ENCODE measurements at regions not wholly inside any gene's neighbourhood (a gene's known extent, or its start where the extent isn't known, plus 50 kb on each side); places are given as distances from the start of the nearest gene placed in this dataset.

- TF ChIP-seq CTCF (IDR thresholded peaks at IDR 0.05) (no peak), POLR2AphosphoS5 (IDR thresholded peaks at IDR 0.05) (no peak)
Measured at GRCh38 chr1:69295265-69295664, 272.5 kb upstream of the LRRC7 start.

Data from breast epithelium (tissue), 3 donors.